ENCODE measurements at regions not wholly inside any gene's neighbourhood (a gene's known extent, or its start where the extent isn't known, plus 50 kb on each side); places are given as distances from the start of the nearest gene placed in this dataset.

DNA sequence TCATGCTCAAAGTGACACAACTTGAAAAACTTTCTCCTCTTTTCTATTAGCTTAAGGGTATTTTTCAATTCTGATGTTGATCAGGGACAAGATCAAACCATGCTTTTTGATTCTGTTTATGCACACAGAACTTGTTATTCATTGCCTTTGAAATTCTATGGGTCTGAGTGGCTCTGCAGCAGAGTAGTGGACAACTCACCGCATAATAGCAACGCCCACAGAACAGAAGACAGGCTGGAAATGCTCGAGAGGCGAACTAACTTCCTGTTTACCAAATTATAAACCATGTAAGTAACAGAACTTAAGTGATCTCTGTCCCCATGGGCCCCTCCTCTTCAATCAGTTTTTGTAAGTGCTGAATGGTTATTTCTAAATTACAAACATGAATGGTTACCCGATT lies 131.2 kb downstream of the CBLN2 start:
- H3K27ac ChIP-seq (ENCODE audit: low read depth, low read length), result no peak overlapping the region
- H3K4me2 ChIP-seq (ENCODE audit: low read length), result no peak overlapping the region
- no peak overlapping the region for H3K4me3 ChIP-seq (replicated peaks in 1 of 2; ENCODE audit: low read depth in 1 of 2, low read length in 2 of 2)
- H3K9me2 ChIP-seq (ENCODE audit: insufficient read depth), result no peaks in the 10 kb centered on the region
- no peak for DNase-seq (ENCODE audit: low read depth, low spot score)
- RAD21 ChIA-PET (ENCODE audit: low non-redundant PET in 1 of 2, low total read pairs in 2 of 2, uncharacterized antibody in 2 of 2, unreplicated experiment in 2 of 2), result no interaction called here
- peaks cover 6 to 15% of the 10 kb centered on the region in 2 experiments; a peak in 2 of 4 replicates for H3K9me3 ChIP-seq (ENCODE audit: control insufficient read depth in 1 of 2, insufficient read depth in 1 of 2, low read depth in 1 of 2, low read length in 2 of 2)
- H3K27me3 ChIP-seq (ENCODE audit: insufficient read depth, low read length), result no peaks in the 10 kb centered on the region
- H3K79me2 ChIP-seq (ENCODE audit: insufficient read depth, low read length), result no peaks in the 10 kb centered on the region
- TF ChIP-seq ZFX (IDR thresholded peaks at IDR 0.05) (no peak), FOSL1 (IDR thresholded peaks at IDR 0.05; ENCODE audit: low read depth) (no peak), TCF7L2 (IDR thresholded peaks at IDR 0.05; ENCODE audit: borderline replicate concordance, extremely low read depth, insufficient read depth, insufficient read length) (no peak), EZH2 (IDR thresholded peaks at IDR 0.05) (no peak)
- TF ChIP-seq, protein P1, sequence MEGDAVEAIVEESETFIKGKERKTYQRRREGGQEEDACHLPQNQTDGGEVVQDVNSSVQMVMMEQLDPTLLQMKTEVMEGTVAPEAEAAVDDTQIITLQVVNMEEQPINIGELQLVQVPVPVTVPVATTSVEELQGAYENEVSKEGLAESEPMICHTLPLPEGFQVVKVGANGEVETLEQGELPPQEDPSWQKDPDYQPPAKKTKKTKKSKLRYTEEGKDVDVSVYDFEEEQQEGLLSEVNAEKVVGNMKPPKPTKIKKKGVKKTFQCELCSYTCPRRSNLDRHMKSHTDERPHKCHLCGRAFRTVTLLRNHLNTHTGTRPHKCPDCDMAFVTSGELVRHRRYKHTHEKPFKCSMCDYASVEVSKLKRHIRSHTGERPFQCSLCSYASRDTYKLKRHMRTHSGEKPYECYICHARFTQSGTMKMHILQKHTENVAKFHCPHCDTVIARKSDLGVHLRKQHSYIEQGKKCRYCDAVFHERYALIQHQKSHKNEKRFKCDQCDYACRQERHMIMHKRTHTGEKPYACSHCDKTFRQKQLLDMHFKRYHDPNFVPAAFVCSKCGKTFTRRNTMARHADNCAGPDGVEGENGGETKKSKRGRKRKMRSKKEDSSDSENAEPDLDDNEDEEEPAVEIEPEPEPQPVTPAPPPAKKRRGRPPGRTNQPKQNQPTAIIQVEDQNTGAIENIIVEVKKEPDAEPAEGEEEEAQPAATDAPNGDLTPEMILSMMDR (IDR thresholded peaks at IDR 0.05 in 2 of 3, conservative IDR thresholded peaks at IDR 0.05 in 1 of 3; ENCODE audit: borderline replicate concordance in 1 of 3, insufficient read depth in 1 of 3, low read depth in 2 of 3, low read length in 2 of 3), result no peak
- CTCF ChIA-PET, result no interaction called here
- POLR2A ChIA-PET, result no interaction called here
- H3K4me1 ChIP-seq (ENCODE audit: control insufficient read depth in 1 of 2, insufficient read depth in 2 of 2, low read length in 2 of 2), result no peaks in the 10 kb centered on the region
- no TSS peak for BruUV-seq (replicated peaks)
- intact Hi-C loops (cut with micrococcal nuclease), result no loop called here
- no peaks in the 10 kb centered on the region for H3K36me3 ChIP-seq (ENCODE audit: control insufficient read depth in 1 of 2, insufficient read depth in 2 of 2, low read length in 2 of 2)
- H3K9ac ChIP-seq (ENCODE audit: low read length), result no peak overlapping the region
- no peaks in the 10 kb centered on the region for H4K20me1 ChIP-seq (ENCODE audit: insufficient read depth)
- no peak overlapping the region for H2AFZ ChIP-seq (ENCODE audit: low read depth, low read length, poor library complexity, severe bottlenecking)
- no peak for ATAC-seq

DNA sequence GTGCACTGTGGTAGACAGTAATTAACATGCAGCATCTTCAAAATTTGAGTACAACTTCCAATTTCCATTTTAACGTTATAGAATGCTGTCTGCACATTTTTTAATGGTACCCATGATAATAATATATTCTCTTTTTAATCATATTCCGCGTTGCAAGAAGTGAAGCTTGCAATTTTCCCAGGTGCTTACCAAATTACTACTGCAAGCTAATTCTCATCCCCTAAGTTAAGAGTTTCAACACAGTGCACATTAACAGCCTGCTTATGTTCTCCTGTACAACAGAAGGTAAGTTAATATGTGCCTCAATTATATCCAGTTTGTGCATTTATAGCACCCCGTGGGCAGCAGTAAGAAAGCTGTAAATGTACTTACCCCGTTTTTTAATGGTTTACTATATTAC lies 132.9 kb downstream of the CBLN2 start:
- no peak overlapping the region for H3K27ac ChIP-seq (ENCODE audit: low read depth, low read length)
- ChIA-PET POLR2A (no interaction called here), CTCF (no interaction called here), RAD21 (ENCODE audit: low non-redundant PET in 1 of 2, low total read pairs in 2 of 2, uncharacterized antibody in 2 of 2, unreplicated experiment in 2 of 2) (no interaction called here)
- H3K9ac ChIP-seq (ENCODE audit: low read length), result no peak overlapping the region
- H3K79me2 ChIP-seq (ENCODE audit: insufficient read depth, low read length), result no peaks in the 10 kb centered on the region
- H3K27me3 ChIP-seq (ENCODE audit: insufficient read depth, low read length), result no peaks in the 10 kb centered on the region
- DNase-seq (ENCODE audit: low read depth, low spot score) (no peak), ATAC-seq (no peak)
- no peak overlapping the region for H2AFZ ChIP-seq (ENCODE audit: low read depth, low read length, poor library complexity, severe bottlenecking)
- H3K9me3 ChIP-seq (ENCODE audit: control insufficient read depth in 1 of 2, insufficient read depth in 1 of 2, low read depth in 1 of 2, low read length in 2 of 2), result peaks cover 10 to 24% of the 10 kb centered on the region in 2 experiments; a peak in 2 of 4 replicates
- H3K4me3 ChIP-seq (replicated peaks in 1 of 2; ENCODE audit: low read depth in 1 of 2, low read length in 2 of 2), result no peak overlapping the region
- H3K4me1 ChIP-seq (ENCODE audit: control insufficient read depth in 1 of 2, insufficient read depth in 2 of 2, low read length in 2 of 2), result no peaks in the 10 kb centered on the region
- no peak overlapping the region for H3K4me2 ChIP-seq (ENCODE audit: low read length)
- no peaks in the 10 kb centered on the region for H3K36me3 ChIP-seq (ENCODE audit: control insufficient read depth in 1 of 2, insufficient read depth in 2 of 2, low read length in 2 of 2)
- intact Hi-C loops (cut with micrococcal nuclease), result no loop called here
- H4K20me1 ChIP-seq (ENCODE audit: insufficient read depth), result no peaks in the 10 kb centered on the region
- BruUV-seq (replicated peaks), result no TSS peak
- no peaks in the 10 kb centered on the region for H3K9me2 ChIP-seq (ENCODE audit: insufficient read depth)
- TF ChIP-seq MAX (IDR thresholded peaks at IDR 0.05) (no peak), EZH2phosphoT487 (IDR thresholded peaks at IDR 0.05; ENCODE audit: borderline replicate concordance) (no peak), POLR2AphosphoS5 (IDR thresholded peaks at IDR 0.05; ENCODE audit: low read depth, low read length) (no peak), POLR2A (IDR thresholded peaks at IDR 0.05; ENCODE audit: borderline replicate concordance, extremely low read depth, insufficient read depth, insufficient read length) (no peak), ZNF274 (IDR thresholded peaks at IDR 0.05; ENCODE audit: low read depth, low read length) (no peak), CBX3 (IDR thresholded peaks at IDR 0.05; ENCODE audit: low read depth) (no peak), ELF1 (IDR thresholded peaks at IDR 0.05; ENCODE audit: borderline replicate concordance, low read depth) (no peak), EZH2 (IDR thresholded peaks at IDR 0.05) (no peak), EGR1 (IDR thresholded peaks at IDR 0.05; ENCODE audit: low read depth) (no peak), ZBTB33 (IDR thresholded peaks at IDR 0.05; ENCODE audit: extremely low read depth, insufficient replicate concordance, low read length) (no peak), TCF7L2 (IDR thresholded peaks at IDR 0.05; ENCODE audit: borderline replicate concordance, extremely low read depth, insufficient read depth, insufficient read length) (no peak)
- TF ChIP-seq, protein P1 (IDR thresholded peaks at IDR 0.05 in 2 of 3, conservative IDR thresholded peaks at IDR 0.05 in 1 of 3; ENCODE audit: borderline replicate concordance in 1 of 3, insufficient read depth in 1 of 3, low read depth in 2 of 3, low read length in 2 of 3), result no peak

All from HCT116 (cell line).